Stimulated activated CD4-positive, alpha-beta T cell treated with anti-CD3 and anti-CD28 coated beads, Interleukin-2, amount 100 ng/mL, for 4 hours (primary cell): ENCODE measurements at regions not wholly inside any gene's neighbourhood (a gene's known extent, or its start where the extent isn't known, plus 50 kb on each side); places are given as distances from the start of the nearest gene placed in this dataset.
"Not testable (repeated sequence)": the region's sequence is repeated elsewhere in the genome, so short reads cannot be mapped to it uniquely, and the experiment has no call there.

ENCODE experiments used
- DNase-seq: peaks from one replicate; pipeline ENCODE4 v3.0.0-alpha.2; 2020; ENCODE audit warnings: low read depth

DNA sequence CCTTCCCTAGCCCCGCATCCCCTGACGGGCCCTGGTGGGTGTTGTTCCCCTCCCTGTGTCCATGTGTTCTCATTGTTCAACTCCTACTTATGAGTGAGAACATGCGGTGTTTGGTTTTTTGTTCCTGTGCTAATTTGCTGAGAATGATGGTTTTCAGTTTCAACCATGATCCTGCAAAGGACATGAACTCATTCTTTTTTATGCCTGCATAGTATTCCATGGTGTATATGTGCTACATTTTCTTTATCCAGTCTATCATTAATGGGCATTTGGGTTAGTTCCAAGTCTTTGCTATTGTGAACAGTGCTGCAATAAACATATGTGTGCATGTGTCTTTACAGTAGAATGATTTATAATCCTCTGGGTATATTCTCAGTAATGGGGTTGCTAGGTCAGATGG, 65.7 kb upstream of the DCD start:
- DNase-seq = not testable (repeated sequence)

DNA sequence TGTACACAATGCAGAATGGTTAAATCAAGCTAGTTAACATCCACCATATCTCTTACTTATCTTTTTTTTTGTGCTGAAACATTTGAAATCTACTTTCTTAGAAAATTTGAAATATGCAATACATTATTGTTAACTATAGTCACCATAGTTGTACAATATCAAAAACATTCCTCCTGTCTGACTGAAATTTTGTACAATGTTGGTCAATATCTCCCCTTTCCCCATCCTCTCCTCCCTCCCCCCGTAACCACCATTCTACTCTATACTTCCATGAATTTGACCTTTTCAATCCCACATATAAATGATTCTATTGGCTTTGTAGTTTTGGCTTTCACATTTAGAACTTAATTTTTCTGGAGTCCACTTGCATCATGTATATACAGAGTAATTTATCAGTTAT, 63.5 kb upstream of the DCD start:
- DNase-seq = no peak

DNA sequence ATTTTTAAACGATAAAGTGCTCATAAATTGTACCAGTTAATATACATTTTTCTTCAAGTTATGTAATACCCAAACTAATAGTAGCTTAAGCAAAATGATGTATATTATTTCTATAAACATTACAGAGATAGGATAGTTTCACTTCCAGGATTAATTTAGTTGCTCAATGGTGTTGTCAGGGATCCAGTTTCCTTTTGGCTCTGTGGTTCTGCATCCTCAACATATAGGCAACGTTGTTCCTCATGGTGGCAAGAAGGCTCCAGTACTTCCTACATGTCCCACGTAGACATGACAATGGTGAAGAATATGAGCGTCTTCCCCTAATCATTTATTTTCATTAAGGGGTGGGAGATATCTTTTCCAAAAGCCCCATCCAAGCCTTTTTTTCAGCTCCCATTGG, 60.7 kb upstream of the DCD start:
- no peak for DNase-seq

DNA sequence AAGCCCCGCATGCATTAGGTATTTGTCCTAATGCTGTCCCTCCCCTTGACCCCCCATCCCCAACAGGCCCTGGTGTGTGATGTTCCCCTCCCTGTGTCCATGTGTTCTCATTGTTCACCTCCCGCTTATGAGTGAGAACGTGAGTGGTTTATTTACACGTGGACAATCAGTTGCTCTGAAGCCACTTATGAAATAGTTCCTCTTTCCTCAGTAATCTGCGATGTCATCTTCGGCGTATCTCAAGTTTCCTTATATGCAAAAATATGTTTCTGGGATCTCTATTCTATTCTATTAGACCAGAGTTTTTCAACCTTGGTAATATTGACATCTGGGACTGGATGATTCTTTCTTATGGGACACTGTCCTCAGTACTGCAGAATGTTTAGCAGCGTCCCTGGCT, 56.0 kb upstream of the DCD start:
- no peak for DNase-seq

DNA sequence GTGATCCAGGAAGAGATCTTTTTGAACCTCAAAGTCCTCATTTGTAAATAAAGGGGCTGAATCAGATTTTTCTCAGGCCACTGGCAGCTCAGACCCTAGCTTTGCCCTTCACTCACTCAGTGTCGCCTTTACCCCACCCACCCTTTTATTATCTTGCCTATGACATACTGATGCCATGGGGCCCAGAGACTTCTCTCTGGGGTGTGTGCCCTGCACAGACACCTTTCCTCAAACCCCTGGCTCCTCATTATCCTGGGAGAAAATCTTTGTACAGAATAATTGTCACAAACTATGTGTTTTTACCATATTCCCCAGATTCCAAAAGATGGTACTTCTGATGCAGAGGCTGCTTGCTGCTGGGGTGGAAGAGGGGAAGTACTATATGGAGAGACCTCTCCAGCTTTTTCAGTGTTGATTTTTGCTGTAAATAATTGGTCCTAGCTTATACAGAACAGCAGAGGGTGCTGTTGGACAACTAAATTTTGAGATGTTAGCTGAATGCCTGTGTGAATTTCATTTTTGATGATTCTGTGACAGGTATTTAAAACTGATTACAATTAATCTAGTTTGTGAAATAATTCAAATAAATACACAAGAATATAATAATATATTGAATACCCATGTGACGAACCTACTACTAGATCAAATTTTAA, 53.9 kb upstream of the DCD start:
- DNase-seq = peak; percentile 5

DNA sequence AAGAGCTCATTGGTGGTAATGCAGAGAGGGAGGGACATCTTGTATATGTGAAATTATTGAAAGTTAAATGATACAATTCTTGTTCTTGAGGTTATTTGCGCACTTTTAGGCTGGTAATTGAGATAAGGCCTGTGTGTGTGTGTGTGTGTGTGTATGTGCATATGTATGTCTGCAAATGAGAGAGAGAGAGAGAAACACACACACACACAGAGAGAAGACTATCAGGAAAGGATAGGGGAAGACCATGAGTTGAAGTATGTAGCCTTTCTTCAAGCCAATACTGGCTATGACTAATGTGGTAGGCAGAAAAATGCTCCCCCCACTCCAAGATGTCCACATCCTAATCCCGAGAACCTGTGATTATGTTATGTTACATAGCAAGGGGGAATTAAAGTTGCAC, 52.7 kb upstream of the DCD start:
- no peak for DNase-seq

DNA sequence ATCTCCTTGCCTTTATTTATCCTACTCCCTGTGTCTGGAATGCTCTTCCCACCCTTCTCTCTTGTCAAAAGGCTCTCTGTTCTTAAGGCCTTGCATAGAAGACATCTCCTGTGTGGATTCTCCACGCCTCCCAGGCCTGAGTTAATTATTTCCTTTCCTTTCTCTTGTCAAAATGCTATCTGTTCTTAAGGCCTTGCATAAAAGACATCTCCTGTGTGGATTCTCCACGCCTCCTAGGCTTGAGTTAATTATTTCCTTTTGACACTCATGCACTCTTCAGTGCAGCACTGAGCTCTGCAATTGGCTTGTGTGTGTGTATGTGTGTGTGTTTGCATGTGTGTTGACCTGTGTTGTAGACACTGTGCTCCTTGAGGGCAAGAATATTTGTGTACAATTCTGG, 52.1 kb upstream of the DCD start:
- DNase-seq = no peak
